Panc1 (cell line): ENCODE measurements at regions not wholly inside any gene's neighbourhood (a gene's known extent, or its start where the extent isn't known, plus 50 kb on each side); places are given as distances from the start of the nearest gene placed in this dataset.
A peak's percentile ranks its signal among the peaks of the same experiment; 100 is the strongest.

Experiments used
- CTCF ChIP-seq: fragments of 450-650 bp; IDR thresholded peaks from 2 replicates; pipeline ENCODE4 v1.5.1; 2017; ENCODE audit warnings: mild to moderate bottlenecking
- POLR2AphosphoS5 ChIP-seq: IDR thresholded peaks from 2 replicates; pipeline ENCODE4 v1.6.1; 2012; ENCODE audit warnings: mild to moderate bottlenecking, low read depth, low read length, moderate library complexity

GRCh38 chrX:39755143-39756032, 342.4 kb downstream of the BCOR start:
- TF ChIP-seq CTCF = no peak
- peak; percentile 34; the same call in 1 of the 2 replicates for TF ChIP-seq POLR2AphosphoS5
